ENCODE measurements at regions not wholly inside any gene's neighbourhood (a gene's known extent, or its start where the extent isn't known, plus 50 kb on each side); places are given as distances from the start of the nearest gene placed in this dataset.
"Not testable (repeated sequence)": the region's sequence is repeated elsewhere in the genome, so short reads cannot be mapped to it uniquely, and the experiment has no call there.

- no peaks in the 10 kb centered on the region for H3K27me3 ChIP-seq
- 56 to 71% methylated on average over 2 of the region's 2 CpGs for WGBS, 2 donors
- no peak for DNase-seq (ENCODE audit: low spot score in 2 of 2)
- no peak for TF ChIP-seq EP300 (IDR thresholded peaks at IDR 0.05)
- no peak for TF ChIP-seq POLR2A (IDR thresholded peaks at IDR 0.05)
- TF ChIP-seq CTCF (IDR thresholded peaks at IDR 0.05): no peak
- no peak overlapping the region for H3K4me3 ChIP-seq
- H3K27ac ChIP-seq: no peak overlapping the region
- H3K4me1 ChIP-seq: no peaks in the 10 kb centered on the region
- peaks cover 0 to 11% (median under 1%) of the 10 kb centered on the region in 4 donors for H3K9me3 ChIP-seq
- no peaks in the 10 kb centered on the region for H3K36me3 ChIP-seq
Observed at GRCh38 chr6:119929121-119929520, 579.6 kb upstream of the MAN1A1 start.

- H3K27me3 ChIP-seq; H3K27ac ChIP-seq; DNase-seq (ENCODE audit: low spot score in 2 of 2); H3K36me3 ChIP-seq; H3K4me1 ChIP-seq; H3K4me3 ChIP-seq: not testable (repeated sequence)
- peaks cover 0 to 49% (median 13%) of the 10 kb centered on the region in 4 donors for H3K9me3 ChIP-seq
- WGBS, 2 donors: 93 to 95% methylated on average over 3 of the region's 3 CpGs
Observed at GRCh38 chr6:119924888-119925287, 575.3 kb upstream of the MAN1A1 start.

GRCh38 chr6:119922814-119923213, 573.3 kb upstream of the MAN1A1 start:
- no peak for DNase-seq (ENCODE audit: low spot score in 2 of 2)

GRCh38 chr6:119921491-119922010, 572.0 kb upstream of the MAN1A1 start:
- Histone ChIP-seq H3K36me3 (no peaks in the 10 kb centered on the region), H3K4me1 (no peaks in the 10 kb centered on the region), H3K27ac (no peak overlapping the region), H3K4me3 (no peak overlapping the region), H3K9me3 (peaks cover 0 to 52% (median 13%) of the 10 kb centered on the region in 4 donors), H3K27me3 (no peaks in the 10 kb centered on the region)
- DNase-seq (ENCODE audit: low spot score in 2 of 2): no peak
- no peak for TF ChIP-seq EP300 (IDR thresholded peaks at IDR 0.05)
- TF ChIP-seq POLR2A (IDR thresholded peaks at IDR 0.05): no peak
- TF ChIP-seq CTCF (IDR thresholded peaks at IDR 0.05): no peak

More at GRCh38 chr6:119922814-119923213, 573.3 kb upstream of the MAN1A1 start:
- Histone ChIP-seq H3K27ac (no peak overlapping the region), H3K4me1 (no peaks in the 10 kb centered on the region), H3K4me3 (no peak overlapping the region), H3K36me3 (no peaks in the 10 kb centered on the region), H3K27me3 (no peaks in the 10 kb centered on the region), H3K9me3 (peaks cover 0 to 52% (median 13%) of the 10 kb centered on the region in 4 donors)
- TF ChIP-seq EP300 (IDR thresholded peaks at IDR 0.05) (no peak), CTCF (IDR thresholded peaks at IDR 0.05) (no peak), POLR2A (IDR thresholded peaks at IDR 0.05) (no peak)
- WGBS, 2 donors: 62 to 65% methylated on average over 2 of the region's 2 CpGs

- Histone ChIP-seq H3K27ac (no peak overlapping the region), H3K4me3 (no peak overlapping the region), H3K27me3 (no peaks in the 10 kb centered on the region), H3K36me3 (no peaks in the 10 kb centered on the region), H3K9me3 (peaks cover 0 to 21% (median 8%) of the 10 kb centered on the region in 4 donors), H3K4me1 (no peaks in the 10 kb centered on the region)
- DNase-seq (ENCODE audit: low spot score in 2 of 2): no peak
- WGBS, 2 donors: 78 to 83% methylated on average over 1 of the region's 1 CpG
- TF ChIP-seq EP300 (IDR thresholded peaks at IDR 0.05) (no peak), POLR2A (IDR thresholded peaks at IDR 0.05) (no peak), CTCF (IDR thresholded peaks at IDR 0.05) (no peak)
Observed at GRCh38 chr6:119917186-119917585, 567.6 kb upstream of the MAN1A1 start.

- H3K27me3 ChIP-seq: no peaks in the 10 kb centered on the region
- 73 to 77% methylated on average over 2 of the region's 2 CpGs for WGBS, 2 donors
- no peak overlapping the region for H3K27ac ChIP-seq
- no peak for DNase-seq (ENCODE audit: low spot score in 2 of 2)
- TF ChIP-seq EP300 (IDR thresholded peaks at IDR 0.05): no peak
- no peak for TF ChIP-seq POLR2A (IDR thresholded peaks at IDR 0.05)
- TF ChIP-seq CTCF (IDR thresholded peaks at IDR 0.05): no peak
- no peak overlapping the region for H3K4me3 ChIP-seq
- H3K9me3 ChIP-seq: peaks cover 0 to 10% (median 3%) of the 10 kb centered on the region in 4 donors
- H3K4me1 ChIP-seq: no peaks in the 10 kb centered on the region
- H3K36me3 ChIP-seq: no peaks in the 10 kb centered on the region
Observed at GRCh38 chr6:119915971-119916370, 566.4 kb upstream of the MAN1A1 start.

All from tibial nerve (tissue), 4 donors.